Umbilical cord (tissue), 1 donor: ENCODE measurements at regions not wholly inside any gene's neighbourhood (a gene's known extent, or its start where the extent isn't known, plus 50 kb on each side); places are given as distances from the start of the nearest gene placed in this dataset.
"Not testable (repeated sequence)": the region's sequence is repeated elsewhere in the genome, so short reads cannot be mapped to it uniquely, and the experiment has no call there.

Experiments
- DNase-seq: peaks from one replicate; pipeline ENCODE4 v3.0.0-alpha.2; 2015; ENCODE audit warnings: low spot score

DNA sequence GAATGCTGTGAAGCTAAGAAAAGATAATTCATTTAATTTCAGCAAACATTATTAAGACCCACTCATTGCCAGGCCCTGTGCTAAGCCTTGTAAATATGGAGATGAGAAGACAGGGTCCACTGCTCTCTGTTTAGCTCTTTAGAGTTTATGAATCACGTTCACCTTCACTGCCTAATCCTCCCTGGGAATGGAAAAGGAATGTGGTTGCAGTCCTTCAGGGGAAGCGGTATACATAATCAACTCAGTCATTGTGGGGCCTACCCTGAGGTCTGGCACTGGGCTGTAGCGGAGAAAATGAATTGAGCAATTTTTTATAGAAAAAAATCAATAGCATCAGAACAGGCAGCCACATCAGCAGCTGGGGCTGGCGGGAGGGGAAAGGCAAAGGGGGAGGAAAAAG, 412.1 kb upstream of the NFIA start:
- no peak for DNase-seq

DNA sequence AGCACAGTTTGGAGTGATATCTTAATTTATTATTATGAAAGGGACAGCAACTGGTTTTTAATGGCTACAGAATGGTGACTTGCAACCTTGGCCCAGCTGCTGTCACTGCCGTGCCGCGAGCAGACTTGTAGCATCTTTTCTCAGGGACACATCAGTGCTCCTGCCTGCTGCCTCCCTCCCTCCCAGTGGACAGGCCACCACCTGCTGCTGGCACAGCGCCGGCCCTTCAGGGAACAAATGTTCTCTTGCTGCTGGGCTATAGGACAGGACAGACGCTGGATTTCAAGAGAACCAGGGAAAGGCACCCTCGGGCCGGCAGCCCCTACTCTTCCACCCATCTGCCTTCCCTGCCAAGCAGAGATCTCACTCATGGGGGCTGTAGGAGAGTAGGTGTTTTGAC, 413.8 kb upstream of the NFIA start:
- DNase-seq: no peak

DNA sequence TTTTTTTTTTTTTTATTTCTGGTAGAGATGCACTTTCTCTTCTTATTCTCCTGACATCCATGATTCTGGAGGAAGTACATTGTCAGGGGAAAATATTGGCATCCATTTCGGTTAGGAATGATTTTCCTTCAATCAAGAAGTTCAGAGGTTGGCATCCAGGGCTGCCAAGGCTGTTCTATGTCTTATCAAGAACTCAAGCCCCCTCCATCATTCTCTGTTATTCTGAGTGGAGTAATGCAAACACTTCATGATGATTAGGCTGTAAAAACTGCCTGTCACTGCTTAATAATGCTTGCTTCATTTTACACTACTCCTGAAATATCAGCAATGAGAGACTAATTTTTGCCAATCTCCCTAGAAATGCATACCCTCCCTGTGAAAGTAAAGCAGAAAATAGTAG, 417.1 kb upstream of the NFIA start:
- no peak for DNase-seq

DNA sequence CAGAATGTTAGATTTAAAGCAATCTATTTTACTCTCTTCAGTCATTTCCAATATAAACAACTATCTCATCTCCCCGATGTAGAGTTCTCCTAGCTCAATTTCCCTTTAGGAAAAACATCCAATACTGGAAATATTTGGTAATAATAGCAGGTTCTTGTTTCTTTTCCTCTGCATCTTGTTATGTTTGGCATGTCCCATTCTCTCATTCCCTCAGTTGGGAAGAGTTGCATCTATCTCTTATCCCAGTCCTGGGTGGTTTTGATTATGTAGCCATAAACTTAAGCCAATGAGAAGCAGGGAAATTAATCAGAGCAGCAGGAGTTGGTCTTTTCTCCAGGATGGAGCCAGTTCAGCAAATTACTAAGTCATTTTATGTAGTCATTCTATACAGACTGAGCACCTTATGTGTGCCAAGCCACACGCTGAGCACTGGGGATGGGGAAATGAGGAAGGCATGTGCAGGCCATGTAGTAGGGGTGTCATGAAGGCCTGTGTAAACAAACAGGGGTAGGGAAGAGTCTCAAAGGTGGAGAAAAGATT, 418.2 kb upstream of the NFIA start:
- DNase-seq: no peak

DNA sequence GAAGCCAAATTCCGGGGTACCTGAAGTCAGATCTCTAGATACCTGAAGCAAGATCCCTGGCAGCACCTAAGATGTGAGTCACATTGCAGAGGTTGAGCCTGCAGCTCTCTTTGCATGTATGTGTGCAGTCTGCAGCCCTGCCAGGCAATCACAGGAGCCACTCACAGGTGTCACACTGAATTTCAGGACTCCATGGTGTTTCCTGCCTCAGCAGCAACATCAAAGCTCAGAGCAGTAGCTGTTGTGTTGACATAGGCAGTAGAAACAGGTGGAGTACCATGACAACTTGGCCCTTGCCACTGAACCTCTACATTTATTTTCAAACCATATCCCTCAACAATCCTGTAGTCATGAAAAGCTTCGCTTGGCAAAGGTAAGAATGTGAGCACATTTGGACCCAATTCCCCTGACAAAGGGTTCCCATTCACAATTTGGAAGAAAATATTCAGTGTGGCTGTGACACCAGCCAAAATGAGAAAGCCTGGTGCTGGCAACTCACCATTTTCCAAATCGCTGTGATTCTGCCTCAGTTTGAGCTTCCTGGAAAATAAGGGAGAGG, 419.8 kb upstream of the NFIA start:
- DNase-seq: no peak

DNA sequence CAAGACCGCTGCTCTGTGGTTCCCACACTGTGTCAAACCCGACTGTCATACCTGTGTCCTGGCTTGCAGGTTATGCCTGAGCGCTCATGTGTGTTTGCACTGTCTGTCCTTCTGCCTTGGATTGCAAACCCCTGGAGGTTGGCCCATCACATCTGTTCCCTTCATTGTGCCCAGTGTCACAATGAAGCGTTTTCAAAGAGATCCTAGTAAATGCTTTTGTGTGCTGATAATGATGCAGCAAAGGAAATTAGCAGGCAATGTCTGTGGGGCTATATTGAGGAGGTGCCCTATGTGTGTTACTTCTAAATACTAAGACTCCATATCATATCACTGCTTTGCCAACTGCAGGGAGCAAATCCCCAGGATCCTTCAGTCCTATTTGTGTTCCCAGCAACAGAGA, 424.4 kb upstream of the NFIA start:
- no peak for DNase-seq

DNA sequence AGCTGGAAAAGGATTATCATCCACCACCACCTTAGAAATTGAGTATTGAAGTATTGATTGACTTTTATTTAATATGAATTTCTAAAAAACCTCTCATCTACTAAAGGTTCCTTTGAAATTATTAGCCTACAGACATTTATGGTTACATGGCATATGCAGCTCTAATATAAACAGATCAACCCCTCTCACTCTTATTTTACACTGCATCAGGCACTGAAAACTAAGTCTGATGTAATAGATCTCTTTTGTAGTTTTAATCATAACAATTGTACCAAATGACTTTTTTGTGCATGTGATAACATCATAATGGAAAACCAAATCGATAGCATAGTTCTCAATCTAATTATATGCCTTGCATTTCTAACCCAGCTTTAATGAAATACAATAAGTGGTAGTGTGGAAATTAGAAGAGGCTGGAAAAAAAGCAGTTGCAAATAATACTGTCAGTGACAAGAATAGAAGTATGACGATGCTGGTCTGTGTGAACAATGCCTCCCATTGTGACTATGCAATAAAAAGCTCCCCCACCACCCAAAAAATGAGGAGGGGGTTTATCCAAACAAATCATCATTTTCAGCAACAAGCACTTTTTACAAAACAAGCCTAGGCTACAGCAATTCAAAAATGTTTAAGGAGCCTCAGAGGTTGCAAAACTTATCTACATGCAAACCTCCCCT, 426.5 kb upstream of the NFIA start:
- no peak for DNase-seq

DNA sequence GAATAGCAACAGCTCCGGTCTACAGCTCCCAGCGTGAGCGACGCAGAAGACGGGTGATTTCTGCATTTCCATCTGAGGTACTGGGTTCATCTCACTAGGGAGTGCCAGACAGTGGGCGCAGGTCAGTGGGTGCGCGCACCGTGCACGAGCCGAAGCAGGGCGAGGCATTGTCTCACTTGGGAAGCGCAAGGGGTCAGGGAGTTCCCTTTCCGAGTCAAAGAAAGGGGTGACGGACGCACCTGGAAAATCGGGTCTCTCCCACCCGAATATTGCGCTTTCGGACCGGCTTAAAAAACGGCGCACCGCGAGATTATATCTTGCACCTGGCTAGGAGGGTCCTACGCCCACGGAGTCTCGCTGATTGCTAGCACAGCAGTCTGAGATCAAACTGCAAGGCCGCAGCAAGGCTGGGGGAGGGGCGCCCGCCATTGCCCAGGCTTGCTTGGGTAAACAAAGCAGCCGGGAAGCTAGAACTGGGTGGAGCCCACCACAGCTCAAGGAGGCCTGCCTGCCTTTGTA, 442.3 kb upstream of the NFIA start:
- not testable (repeated sequence) for DNase-seq

DNA sequence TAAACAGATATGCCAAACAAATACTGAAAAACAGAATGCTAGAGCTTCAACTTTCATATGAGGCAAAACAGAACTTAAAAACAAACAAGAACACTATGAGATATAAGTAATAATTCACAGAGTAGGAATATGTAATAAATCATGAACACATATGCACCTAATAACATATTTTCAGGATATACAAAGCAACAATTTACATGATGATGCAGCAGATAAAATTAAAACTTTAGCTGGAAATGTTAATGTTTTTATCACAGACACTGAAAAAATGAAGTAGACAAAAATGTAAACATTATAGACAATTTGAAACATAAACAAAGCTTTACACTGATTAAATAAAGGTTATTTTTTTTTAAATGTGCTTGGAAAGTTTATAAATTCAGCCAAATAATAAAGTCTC, 443.1 kb upstream of the NFIA start:
- DNase-seq: no peak

DNA sequence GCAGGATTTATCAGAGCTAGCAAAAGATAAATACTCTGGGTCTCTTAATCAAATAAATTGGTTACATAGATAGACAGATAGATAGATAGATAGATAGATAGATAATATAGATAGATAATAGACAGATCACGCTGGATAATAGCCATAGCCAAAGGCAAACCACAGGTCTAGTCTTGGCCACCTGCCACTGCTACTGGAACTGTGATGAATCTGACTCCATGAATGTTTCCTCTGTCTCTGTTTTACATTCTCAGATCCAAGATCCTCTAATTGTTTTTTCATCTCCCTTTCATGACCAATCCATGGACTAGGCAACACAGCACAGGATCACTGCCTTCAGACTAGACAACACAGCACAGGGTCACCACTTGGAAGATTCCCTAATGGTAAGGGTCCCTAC, 444.7 kb upstream of the NFIA start:
- no peak for DNase-seq

DNA sequence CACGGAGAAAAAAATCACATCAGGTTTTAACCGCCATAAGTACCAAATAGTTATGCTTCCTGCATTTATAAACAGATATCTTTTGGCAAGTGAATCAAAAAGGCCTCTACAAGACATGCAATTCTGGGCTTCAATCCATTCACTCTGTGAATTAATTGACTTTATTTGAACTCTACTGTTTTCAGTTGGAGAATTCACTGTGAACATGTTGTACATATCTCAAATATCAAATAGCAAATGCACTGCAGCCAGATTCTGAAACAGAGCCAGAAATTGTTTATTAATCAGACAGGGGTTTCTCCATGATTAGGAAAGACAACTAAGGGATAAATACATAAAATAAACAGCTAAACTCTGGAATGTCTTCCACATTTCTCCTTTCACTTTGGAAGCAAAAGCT, 445.4 kb upstream of the NFIA start:
- no peak for DNase-seq

DNA sequence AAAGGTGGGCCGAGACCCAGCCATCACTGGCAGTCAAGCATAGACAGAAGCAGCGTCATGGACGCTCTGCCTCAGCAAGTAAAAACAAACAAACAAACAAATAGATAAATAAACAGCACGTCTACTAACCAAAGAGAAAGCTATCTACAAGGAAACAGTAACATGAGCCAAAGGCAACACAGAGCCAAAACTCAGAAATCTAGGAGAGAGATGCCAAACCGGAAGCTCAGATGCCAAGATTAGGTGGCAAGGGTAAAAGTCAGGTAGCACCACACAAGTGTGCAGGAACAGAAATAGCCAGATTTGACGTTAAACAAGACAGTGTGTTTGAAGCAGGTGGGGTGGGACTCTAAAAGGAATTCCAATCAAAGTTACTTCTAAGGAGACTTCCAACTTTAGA, 448.3 kb upstream of the NFIA start:
- no peak for DNase-seq

DNA sequence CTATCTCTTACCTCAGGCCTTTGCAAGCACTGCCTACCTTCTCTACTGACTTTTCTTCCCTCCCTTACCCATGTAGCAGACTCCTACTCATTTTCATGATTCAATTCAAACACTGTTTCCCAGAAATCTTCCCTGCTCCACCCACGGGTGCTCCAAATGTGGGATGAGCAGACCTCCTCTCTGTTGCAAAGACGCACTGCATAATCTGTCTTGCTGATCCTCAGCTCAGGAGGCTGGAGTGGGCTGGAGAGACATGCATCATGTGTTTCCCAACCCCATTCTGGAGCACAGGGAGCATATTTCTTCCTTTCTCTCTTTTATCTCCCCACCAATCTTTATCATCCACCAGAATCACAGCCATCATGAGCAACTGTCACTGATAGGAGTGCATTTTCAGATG, 459.9 kb upstream of the NFIA start:
- DNase-seq: peak; percentile 3

DNA sequence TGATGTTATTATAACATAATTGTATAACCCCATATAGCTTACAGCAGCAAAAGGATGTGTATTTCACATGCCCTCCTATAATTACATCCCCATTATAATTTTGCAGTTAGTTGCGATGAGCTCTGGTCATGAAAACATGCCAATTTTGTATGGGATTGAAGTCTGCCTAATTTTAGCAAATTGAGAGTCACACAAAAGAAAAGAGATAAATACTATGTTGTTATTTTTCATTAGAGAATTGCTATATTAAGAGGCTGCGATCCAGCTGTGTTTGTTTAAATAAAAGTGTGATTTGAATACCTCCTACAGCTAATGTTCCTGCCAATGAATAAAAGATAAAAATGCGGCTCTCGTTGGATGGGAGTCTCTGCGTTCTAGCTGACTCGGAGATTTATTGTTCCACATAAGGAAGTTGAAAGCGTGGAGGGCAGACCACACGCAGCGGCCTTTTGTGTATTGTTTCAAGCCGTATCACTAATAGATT, 461.0 kb upstream of the NFIA start:
- DNase-seq: no peak

DNA sequence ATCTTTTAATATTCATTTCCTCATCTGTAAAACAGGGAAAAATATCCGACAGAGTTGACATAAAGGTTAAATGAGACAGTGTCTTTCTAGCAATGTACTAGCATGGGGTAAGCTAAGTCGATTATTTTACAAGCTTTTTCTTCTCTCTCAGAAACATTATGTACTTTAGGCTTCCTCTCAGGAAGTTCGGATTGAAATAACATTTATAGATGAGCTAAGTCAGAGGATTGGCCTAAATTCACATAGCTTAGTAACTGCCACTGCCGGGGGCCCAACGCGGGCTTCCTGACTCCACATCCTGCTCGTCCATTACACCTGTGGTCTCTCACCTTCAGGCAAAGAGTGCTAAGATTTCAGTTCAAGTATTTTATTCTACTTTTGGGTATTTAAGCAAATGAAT, 462.3 kb upstream of the NFIA start:
- no peak for DNase-seq

DNA sequence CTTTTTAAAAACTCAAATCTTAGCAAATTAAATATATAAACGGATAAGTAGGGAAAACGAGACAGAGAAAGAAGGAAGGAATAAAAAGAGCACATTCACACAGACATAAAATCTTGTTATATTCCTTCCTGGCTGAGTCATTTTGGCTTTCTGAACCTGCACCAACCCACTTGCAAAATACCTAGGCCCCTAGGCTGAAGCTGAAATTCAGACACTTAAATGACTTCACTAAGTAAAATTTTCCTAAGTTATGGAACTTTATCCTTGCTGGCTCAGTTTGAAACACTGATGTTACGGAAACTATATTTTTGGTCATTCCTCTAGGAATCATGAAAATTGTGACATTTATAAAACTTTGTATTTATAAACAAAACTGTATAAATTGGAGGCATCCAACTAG, 462.8 kb upstream of the NFIA start:
- DNase-seq: peak; percentile 7

DNA sequence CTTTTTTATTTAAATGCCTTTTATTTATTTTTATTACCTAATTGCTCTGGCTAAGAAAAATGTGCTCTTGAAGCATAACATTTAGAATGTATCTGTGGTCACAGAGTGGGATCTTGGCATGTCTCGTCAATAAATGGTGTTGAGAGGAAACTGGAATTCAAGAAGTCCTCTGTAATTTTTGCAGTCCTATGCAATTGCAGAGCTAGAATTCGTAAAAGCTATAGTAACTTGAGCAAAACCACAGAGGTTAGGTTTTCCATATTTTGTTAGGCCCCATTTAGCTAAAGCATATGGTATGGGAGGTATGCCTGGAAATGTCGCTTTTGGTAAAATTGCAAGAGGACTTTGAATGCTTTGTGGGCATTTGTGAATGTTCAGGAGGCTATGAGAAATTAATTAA, 466.7 kb upstream of the NFIA start:
- DNase-seq: no peak

DNA sequence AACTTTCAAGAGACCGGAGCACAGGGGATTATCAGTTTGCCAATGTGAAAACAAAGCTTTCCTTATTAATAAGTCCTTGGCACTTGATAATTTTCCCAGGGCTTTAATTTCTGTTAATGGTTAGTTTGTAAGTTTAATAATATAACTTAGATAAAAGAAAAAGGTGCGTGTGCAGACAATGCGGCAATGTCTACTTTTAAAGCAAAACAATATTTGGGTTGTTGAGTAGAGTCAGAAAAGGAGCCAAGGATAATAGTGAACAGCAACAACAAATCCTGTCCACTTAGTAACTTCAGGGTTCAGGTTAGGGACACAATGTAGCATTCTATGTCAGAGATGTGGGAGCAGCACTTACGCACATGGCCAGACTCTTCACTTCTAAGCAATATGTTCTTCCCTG, 469.6 kb upstream of the NFIA start:
- no peak for DNase-seq

DNA sequence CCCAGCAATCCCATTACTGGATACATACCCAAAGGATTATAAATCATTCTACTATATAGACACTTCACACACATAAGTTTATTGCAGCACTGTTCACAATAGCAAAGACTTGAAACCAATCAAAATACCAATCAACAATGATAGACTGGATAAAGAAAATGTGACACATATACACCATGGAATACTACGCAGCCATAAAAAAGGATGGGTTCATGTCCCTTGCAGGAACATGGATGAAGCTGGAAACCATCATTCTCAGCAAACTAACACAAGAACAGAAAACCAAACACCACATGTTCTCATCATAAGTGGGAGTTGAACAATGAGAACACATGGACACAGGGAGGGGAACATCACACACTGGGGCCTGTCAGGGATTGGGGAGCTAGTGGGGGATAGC, 475.4 kb upstream of the NFIA start:
- DNase-seq: not testable (repeated sequence)

DNA sequence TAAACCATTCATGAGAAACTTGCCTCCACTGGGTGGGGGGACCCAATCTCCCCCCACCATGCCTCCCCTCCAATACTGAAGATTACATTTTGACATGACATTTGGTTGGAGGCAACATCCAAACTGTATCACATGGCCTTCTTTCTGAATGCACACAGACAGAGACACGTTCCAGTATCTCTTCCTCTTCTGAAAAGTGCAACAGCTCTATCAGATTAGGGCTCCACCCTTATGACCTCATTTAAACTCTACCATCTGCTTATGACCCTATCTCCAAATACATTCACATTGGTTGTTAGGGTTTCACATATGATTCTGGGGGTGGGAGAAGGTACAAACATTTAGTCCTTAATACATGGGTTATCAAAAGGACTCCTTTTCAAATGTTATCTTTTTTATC, 481.8 kb upstream of the NFIA start:
- no peak for DNase-seq

DNA sequence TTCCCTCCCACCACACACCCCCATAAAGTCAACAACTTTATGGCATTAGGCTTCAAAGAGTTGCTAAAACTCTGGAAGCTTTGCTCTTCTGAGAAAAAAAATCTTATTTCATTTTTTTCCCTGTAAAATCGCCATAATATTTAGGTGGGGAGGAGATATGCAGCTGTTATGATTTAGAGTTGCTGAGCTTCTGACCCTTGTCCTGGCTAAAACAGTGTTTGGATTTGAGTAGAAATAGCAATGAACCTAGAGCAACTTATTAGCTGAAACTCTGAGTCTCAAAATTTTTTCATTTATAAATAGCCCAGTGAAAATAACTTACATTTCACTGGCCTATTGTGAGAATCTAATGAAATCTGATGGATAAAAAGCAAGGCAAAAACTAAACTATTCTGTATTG, 482.8 kb upstream of the NFIA start:
- DNase-seq: no peak

DNA sequence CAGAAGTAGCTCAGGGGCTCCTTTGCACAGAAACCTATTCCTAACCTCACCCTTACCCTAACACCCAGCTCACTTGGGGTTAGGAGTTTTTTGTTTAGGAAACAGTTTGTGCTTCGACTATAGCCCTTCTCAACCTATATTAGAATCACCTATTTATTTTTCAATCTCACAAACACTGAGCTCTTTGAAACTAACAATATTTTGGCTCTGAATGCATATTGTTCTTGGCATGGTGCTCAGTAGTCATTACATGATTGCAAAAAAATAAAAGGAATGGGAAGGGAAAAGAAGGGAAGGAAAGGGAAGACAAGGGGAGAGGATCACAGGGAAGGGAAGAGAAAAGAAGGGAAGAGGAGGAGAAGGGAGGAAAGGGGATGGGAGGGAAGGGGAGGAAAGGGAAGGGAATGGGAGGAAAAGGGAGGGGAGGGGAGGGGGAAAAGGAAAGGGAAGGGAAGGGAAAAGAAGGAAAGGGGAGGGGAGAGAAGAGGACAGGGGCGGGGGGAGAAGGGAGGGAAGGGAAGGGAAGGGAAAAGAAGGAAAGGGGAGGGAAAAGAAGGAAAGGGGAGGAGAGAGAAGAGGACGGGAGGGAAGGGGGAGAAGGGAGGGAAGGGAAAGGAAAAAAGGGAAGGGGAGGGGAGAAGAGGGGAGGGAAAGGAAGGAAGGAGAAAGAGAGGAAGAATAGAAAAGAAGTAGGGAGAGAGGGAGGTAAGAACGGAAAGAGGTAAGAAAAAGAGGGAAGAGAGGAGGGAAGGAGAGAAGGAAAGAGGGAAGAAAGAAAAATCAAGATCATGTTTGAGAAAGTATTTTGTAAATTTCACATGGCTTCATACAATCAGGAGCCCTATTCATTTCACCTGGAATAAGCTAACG, 484.1 kb upstream of the NFIA start:
- no peak for DNase-seq
